ENCODE measurements at regions not wholly inside any gene's neighbourhood (a gene's known extent, or its start where the extent isn't known, plus 50 kb on each side); places are given as distances from the start of the nearest gene placed in this dataset.

GRCh38 chr12:25644979-25645378 is 91.9 kb upstream of the LMNTD1 start:
- TF ChIP-seq CTCF (IDR thresholded peaks at IDR 0.05) (no peak), POLR2A (IDR thresholded peaks at IDR 0.05) (no peak), POLR2AphosphoS5 (IDR thresholded peaks at IDR 0.05) (no peak)

All from gastroesophageal sphincter (tissue), 3 donors.